NCI-H69 (cell line): ENCODE measurements at regions not wholly inside any gene's neighbourhood (a gene's known extent, or its start where the extent isn't known, plus 50 kb on each side); places are given as distances from the start of the nearest gene placed in this dataset.

ENCODE experiments used
- DNase-seq: peaks from one replicate; lab custom pipeline; 2025; lab: John Stamatoyannopoulos, UW

DNA sequence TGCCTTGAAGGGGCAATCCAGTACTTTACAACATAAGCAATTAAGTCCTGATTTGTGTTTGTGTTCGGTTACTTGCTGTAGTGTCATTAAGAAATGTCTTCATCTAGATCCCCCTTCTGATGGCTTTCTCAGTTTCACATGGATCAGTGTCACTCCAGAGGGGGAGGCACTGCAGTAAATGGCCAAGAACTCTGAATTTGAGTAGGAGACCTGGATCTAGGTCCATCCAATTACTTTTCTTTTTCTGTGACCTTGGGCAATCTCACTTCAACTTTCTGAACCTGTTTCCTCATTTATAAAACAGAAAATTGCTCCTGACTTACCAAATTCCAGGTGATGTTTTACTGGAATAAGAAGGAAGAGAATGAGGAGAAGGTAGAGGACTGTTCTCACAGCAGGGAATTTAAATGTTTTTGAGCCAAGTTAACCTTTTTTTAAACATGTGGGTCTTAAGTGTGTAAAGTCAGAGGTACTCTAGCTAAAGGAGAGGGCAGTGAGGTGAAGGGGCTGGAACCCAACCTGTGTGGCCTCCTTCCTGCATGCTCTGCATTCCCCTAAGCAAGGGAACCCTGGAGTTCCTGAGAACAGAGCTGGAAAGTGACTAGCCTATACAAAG is 285.5 kb downstream of the HACE1 start:
- no peak for DNase-seq

DNA sequence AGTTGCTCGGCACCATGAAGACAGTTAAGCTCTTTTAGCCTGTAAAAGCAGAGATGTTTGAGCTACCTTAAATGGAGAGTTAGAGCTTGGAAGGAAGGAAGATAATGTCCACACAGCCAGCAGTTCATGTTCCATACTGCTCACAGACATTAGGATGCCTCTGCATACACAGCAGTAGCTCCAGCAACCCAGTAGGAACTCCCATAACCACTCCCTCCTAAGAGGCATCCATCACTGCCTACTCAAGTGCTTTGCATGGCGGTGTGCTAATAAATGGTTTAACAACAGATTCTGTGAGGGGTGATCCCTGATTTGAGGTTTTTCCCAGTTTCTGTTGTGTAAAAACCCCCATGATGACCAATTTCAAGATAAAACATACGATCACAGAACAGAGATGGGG is 286.4 kb downstream of the HACE1 start:
- DNase-seq: no peak

DNA sequence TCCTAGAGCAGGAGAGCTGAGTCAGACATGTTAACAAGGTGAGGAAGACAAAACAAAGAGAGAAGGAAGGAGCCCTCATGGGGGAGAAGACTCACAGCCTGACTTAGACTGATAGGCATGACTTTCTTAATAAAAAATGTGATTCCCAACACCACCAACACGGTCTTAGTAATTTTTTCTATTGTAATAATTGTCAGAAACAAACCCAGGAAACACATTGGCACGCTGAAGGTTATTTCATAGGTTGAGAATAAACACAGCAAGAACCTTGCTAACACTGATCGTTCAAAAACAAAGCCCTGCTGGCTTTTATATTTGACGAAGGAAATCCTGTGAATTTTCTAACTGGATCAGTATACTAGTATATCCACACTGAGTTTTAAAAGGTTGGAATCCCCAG is 286.8 kb downstream of the HACE1 start:
- DNase-seq: no peak

DNA sequence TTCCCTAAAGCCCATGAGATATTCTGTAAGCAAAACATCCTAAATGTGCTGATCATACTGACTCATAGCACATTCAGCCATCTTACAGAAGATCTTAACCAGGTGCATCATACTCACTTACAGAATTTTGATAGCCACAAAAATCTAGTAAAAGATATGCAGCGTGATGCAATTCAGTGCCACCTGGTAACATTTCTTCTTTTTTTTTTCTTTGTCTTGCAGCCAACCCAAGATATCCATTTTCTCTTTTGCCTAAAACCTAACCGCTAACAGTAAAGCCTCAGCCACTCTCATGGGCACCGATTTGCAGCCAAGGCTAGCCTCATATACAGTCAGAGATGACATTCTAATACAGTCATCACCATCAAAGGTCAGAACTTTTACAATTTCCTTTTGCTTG is 293.3 kb downstream of the HACE1 start:
- DNase-seq: no peak

DNA sequence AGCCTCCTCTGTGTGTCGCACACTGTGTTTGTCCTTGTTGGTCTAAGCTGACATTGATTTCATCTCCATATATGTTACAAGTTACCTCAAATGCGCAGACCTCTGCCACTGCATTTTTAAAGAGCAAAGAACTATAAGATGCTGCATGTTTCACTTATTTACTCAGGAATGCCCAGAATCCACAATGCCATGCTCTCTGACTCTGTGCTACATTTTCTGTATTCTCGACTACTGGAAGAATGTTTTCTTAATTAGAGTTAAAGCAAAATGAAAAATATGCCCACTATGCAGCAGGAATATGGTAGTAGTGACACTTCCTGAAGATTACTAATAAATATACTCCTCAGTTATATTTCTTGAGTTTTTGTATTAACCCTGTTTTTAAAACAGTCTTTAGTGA is 296.4 kb downstream of the HACE1 start:
- DNase-seq: no peak

DNA sequence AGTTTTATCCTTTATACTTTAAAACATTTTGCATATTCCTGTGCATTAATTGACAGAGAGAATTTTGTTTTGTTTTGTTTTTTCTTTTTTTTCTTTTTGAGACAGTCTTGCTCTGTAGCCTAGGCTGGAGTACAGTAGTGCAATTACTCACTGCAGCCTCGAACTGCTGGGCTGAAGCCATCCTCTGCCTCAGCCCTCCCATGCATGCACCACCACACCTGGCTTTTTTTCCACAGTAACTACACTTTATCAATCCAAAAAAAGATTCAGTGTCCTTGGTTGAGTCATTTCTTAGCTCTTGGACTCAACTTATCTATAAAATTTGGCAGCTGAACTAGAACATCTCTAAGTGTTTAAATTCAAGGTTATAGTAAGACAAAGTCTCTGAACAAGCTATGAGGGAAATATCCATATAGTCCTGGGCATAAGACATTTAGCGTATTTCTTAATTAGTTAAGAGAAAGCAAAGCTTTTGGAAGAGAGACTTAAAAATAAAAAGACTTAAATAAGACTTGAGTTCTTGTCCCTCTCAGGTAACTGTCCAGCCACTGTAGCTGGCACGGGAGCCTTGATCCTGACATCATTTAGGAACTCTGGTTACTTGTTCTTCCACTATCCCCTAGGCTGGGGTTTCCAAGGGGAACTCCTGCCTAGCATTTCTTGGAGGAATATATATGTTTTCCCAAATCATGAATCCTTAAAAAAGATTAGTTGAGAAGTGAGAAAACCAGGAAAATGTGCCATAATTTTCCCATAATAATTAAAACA is 300.1 kb downstream of the HACE1 start:
- no peak for DNase-seq

DNA sequence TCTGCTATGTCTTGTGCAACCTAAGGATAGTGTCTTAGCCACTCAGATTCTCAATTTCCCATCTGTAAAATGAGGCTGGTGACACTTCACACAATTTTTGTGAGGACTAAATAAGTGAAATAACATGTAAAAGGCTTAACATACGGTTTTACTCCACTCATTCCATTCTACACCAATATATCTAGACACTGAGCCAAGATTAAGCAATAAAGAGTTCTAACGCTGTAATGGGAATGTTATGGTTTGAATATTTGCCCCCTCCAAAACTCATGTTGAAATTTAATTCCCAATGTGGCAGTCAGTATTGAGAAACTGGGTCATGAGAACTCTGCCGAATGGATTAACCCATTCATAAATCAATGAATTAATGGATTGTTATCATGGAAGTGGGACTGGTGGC is 301.0 kb downstream of the HACE1 start:
- DNase-seq: no peak

DNA sequence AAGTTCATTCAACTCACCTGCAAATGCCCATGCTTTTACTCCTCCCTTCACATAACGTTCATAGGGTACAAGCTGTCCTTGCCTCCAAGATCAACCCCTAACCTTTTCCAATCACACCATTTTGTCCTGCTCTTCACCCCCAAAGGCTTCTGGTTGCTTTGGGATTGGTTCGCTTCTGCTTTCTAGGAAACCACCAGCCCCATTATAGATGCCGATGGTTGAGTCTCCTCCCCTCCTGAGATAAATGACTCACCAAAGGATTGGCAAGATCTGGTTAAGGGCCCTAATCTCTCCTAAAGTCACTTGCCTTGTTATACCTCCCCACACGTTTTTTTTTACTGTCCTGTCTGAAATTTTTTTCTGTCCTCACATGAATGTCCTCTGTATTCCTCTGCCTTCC is 311.4 kb downstream of the HACE1 start:
- no peak for DNase-seq

DNA sequence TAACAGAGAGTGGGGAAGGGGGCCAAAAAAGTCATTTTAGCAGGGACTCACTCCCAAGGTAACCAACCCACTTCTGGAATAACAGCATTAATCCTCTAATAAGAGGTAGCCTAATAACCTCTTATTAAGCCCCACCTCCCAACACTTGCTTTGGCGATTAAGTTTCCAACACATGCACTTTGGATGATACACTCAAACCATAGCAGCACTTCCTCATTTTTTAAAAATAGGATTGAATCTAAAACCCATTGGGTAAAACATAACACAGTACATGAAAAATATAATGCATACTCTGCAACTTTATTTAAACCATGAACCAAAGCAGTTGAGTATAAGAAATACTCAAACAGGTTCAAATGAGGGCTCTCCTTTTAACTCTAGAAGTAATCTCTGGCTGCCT is 318.3 kb downstream of the HACE1 start:
- no peak for DNase-seq

DNA sequence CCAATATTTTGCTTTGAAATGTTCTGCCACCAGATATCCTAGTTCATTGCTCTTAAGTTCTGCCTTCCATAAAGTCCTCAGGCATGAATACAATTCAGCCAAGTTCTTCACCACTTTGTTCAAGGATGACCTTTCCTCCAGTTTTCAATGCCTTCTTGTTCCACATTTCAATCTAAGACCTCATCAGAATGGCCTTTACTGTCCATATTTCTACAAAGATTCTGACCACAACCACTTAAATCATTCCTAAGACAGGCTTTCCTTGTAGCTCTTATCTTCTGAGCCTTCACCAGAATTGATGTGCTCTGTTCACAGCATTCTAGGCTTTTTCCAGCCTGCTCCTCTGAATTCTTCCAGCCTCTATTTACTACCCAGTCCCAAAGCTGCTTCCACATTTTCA is 319.0 kb downstream of the HACE1 start:
- no peak for DNase-seq

DNA sequence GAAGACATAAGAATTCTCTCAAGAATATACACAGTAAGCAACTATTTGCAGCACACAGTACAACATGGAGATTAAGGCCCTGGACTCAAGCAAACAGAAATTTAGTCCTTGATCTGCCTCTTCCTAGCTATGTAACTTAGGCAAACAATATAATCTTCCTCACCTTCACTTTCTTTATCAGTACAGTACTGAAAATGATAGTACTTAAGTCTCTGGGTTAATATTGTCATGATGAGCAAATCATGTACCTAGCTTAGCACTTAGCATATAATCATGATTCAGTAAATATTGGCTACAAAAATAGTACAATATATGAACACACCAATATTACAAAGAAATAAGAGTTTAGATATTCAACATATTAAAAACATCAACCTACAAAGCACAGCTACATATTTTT is 320.5 kb downstream of the HACE1 start:
- DNase-seq: no peak

DNA sequence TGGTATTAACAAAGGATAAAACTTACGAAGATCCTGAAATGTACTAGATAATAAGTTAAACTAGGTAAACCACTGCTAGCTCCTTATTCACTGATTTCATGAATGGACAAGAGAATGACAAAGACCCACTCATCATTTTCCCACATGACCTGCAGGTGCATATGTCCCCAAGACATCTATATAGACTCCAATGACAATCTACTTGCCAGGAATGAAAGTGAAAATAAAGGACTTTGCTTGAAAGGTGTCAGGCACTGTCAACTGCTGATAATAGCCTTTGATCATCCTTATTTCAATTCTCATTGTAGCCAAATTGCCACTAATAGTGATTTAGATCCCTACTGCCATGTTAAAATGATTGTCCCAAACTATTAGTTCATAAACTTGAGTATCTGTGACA is 321.8 kb downstream of the HACE1 start:
- no peak for DNase-seq

DNA sequence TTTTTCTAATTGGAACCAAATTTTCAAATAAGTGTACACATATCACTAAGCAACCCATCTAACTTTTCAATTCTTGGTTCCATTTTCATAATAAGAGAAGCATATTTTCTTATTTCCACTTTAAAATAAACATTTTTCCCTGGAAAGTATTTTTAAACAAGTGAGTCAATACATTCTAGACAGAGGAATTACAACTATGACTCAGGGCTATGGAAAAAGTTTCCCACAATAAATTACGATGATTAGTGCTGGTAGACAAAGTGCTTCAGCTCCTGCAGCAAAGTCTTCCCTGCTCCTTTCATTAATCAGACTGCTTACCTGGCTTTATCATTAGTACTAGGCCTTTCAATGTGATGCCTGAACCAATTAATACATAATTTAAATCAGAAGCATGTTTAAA is 322.5 kb downstream of the HACE1 start:
- no peak for DNase-seq

DNA sequence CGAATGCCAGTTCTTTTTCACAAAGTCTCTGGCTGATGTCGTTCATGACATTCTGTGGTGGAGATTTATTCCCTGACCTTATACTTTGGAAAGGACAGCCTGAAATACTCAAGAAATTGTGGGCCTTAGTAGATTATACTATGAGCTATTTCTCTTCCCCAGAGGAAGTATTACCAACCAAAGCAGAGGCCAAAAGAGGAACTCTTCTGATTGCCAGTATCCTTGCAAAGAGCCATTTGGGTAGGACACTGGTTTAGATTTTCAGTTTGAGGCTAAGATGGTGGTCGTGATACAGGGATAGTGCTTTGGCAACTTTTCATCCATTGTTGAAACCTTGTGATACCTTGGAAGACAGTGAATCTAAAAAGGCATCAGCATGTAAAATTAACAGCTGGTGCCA is 327.3 kb downstream of the HACE1 start:
- no peak for DNase-seq

DNA sequence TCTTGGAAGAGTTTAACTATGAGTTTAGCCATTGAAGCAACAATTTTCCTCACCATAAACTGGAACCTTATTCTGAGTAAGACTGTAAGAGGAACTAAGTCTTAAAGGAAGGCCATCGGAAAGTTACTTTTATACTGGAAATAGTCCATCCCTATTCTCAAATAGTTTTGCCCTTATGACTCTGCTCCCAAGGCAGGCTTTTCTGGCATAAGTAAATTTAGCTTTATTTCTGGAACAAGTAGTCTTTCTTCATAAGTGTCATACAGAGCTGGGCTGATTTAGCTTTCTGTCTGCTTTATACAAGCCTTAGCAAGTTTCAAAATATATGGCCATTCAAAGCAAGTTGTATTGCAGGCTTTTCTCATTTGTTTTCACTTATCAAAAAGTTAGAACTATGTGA is 328.1 kb downstream of the HACE1 start:
- no peak for DNase-seq

DNA sequence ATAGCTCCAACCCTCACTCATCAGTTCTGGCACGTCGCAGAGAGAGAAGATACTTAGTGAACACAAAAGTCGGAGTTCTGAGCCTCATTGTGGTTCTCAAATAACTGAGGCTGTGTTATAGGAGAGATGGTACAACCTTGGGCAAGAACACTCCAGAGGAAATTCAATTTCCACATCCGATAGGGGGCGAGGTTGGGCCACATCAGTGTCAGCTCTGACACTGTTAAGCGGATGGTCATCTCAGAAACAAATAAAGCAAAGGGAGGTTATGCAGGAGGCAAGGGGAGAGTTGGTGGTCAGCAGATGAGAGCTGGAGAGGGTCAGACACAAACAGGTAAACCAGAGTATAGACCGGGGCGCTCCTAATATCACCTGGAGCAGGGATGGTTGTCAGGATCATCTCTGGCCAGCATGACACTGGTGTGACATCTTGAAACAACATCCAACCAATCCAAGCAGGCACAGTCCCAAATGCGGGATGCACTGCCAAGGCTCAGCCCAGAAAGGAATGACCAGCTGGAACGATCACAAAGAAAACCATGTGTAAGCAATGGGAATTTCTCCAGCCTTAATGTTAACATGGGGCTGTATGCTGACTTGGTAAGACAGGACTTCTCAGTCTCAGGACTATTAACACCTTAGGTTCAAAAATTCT is 331.8 kb downstream of the HACE1 start:
- DNase-seq: peak; percentile 57

DNA sequence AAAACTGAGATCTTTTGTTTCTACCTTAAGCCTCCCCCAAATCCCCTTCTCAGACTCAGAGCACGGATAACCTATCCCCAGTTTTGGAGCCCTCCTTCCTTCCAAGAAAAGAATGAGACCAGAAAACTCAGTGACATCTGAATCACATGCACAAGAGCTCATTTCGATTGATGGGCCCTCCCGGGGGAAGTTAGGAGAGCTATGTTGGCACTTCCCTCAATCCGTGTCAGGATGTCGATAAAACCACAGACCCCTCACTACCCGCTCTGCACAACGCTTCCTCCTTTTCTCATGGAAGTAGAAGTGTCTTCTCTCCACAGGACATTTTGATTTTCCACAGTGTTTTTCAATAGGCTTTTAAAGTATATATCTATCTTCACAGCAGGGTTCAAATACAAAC is 332.4 kb downstream of the HACE1 start:
- DNase-seq: peak; percentile 27

DNA sequence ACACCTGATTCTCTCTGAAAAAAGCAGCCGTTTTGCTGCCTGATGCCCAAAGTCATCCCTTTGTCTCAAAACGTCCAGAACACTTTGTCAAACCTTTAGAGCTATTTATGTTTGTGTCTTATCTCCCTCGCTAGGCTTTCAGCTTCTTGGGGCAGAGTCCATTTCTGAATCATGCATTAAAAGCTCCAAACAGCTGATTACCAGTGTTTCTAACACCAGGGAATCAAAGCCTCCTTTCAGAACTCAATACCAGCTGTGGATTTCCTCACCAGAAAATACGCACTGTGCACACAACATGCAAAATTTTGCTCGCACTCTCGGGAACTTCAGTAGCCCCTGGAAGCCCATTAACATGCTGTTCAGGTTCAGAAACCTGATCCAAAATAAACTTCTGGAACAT is 333.3 kb downstream of the HACE1 start:
- peak; percentile 82 for DNase-seq

DNA sequence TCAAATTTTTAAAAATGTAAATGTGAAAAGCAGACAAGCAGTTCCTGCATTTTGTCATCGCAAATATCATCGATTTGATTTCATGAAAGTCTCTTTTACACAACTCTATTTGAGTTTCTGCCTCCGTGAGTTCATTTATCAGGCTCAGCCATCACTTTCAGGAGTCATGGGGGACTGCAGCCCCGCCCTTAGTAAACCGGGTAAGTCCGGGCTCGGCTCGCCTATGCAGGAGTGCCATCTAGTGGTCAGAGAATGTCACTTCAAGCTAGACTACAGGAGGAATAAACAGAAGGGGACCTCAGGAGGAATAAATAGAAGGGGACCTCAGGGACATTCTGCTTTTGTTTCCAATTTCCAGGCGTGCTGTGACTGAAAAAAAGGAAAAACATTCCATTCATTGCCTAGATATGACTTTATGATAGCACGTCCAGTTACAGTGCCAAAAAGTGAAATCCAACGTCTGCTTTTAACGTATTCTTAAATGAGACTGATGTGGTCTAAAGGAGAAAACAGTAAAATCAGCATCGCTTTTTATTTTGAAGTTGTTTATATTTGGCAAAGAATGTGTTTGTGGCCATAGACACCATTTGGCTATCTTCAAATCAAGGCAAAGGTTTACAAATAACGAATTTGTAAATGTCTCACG is 333.9 kb downstream of the HACE1 start:
- peak; percentile 91 for DNase-seq

DNA sequence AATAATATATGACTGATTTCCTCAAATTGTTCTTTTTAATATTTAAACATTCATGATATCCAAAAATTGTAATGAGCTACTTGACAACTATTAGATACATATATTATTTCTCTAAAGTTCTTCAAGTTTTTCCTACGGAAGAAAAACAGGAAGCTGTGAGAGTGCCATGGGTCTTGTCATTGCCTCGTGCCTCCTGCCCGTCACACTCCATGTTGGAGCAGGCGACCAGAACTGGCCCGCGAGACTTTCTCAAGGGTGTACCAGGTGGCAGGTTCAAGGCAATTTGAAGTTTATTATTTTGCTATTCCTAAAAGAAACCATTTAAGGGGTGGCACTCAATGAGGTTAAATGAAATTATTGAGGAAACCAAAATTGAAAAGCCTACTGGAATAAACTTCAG is 337.2 kb downstream of the HACE1 start:
- DNase-seq: no peak

DNA sequence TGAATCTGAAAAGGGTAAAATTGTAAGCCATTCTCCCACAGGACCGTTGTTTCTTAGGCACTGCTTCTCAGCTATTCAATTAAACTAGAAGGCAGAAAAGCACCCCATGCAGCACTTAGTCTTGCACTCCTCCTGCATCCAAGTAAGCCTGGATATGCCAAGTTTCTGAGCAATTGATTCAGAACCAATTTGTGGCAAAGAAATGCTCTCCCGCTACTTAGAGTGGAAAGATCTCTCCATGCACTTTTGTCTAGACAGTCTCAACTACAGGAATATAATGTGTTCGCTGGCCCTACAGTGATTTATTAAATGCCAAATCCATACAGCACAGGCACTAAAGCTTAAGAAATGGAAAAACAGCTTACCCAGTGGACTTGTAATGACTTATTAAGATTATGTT is 338.5 kb downstream of the HACE1 start:
- peak; percentile 10 for DNase-seq

DNA sequence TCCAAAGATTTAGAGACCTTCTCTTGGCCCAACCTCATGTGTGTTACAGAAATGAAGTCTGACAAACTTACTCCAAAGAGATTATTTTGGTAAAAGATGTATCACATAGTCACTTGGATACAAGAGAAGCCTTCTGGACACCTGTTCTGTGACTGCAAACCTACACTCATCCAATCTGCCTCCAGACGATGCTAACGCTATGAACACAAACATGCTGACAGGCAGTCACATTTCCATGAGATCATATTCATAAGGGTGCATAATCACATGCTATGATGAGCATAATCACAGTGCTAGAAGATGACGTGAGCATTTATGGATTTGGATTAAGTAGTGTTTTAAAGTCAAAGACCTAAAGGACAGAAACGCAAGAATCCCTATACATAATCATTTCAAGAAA is 340.2 kb downstream of the HACE1 start:
- DNase-seq: peak; percentile 85

DNA sequence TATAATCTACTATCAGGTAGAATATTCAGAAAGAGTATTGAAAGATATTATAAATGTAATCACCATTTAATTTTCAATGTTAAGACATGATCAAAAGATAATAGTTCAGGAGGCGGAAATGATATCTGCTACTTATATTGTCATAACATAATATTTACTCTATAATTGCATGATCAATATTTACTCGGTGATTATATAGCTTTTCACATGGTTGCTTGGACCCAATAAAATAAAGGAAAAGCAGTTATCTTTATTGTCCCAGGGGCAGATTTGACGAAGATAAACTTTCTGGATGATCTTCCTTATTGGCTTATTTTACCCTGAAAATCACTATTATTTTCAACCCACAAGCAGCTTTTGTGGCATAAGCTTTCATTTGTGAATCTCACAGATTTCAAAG is 350.4 kb downstream of the HACE1 start:
- DNase-seq: peak; percentile 77
